ENCODE measurements at regions not wholly inside any gene's neighbourhood (a gene's known extent, or its start where the extent isn't known, plus 50 kb on each side); places are given as distances from the start of the nearest gene placed in this dataset.
A peak's percentile ranks its signal among the peaks of the same experiment; 100 is the strongest.

- DNase-seq (ENCODE audit: low spot score): peak; percentile 60
- Mint-ChIP-seq H3K27me3 (ENCODE audit: low read depth) (no peaks in the 10 kb centered on the region), H3K4me1 (ENCODE audit: low read depth) (peaks cover 13% of the 10 kb centered on the region), H3K27ac (ENCODE audit: unreplicated experiment) (no peak overlapping the region), H3K9me3 (ENCODE audit: low read depth) (peaks cover 13% of the 10 kb centered on the region), H3K4me3 (ENCODE audit: unreplicated experiment) (no peak overlapping the region), H3K36me3 (ENCODE audit: low read depth) (peaks cover 17% of the 10 kb centered on the region)
- TF ChIP-seq CTCF (IDR thresholded peaks at IDR 0.05): no peak
Observed at GRCh38 chr2:120853306-120854013, 117.8 kb downstream of the GLI2 start.

GRCh38 chr2:120854014-120854620, 118.4 kb downstream of the GLI2 start:
- TF ChIP-seq CTCF (IDR thresholded peaks at IDR 0.05): no peak
- DNase-seq (ENCODE audit: low spot score): peak; percentile 67
- H3K4me3 Mint-ChIP-seq (ENCODE audit: unreplicated experiment): no peak overlapping the region
- no peak overlapping the region for H3K27ac Mint-ChIP-seq (ENCODE audit: unreplicated experiment)
- no peaks in the 10 kb centered on the region for H3K27me3 Mint-ChIP-seq (ENCODE audit: low read depth)
- peaks cover 13% of the 10 kb centered on the region for H3K4me1 Mint-ChIP-seq (ENCODE audit: low read depth)
- H3K9me3 Mint-ChIP-seq (ENCODE audit: low read depth): peaks cover 8% of the 10 kb centered on the region
- H3K36me3 Mint-ChIP-seq (ENCODE audit: low read depth): peaks cover 12% of the 10 kb centered on the region

GRCh38 chr2:120854766-120855530, 119.3 kb downstream of the GLI2 start:
- Mint-ChIP-seq H3K4me3 (ENCODE audit: unreplicated experiment) (no peak overlapping the region), H3K4me1 (ENCODE audit: low read depth) (peaks cover 13% of the 10 kb centered on the region), H3K27me3 (ENCODE audit: low read depth) (no peaks in the 10 kb centered on the region), H3K27ac (ENCODE audit: unreplicated experiment) (no peak overlapping the region), H3K36me3 (ENCODE audit: low read depth) (peaks cover 4% of the 10 kb centered on the region), H3K9me3 (ENCODE audit: low read depth) (peaks cover under 1% of the 10 kb centered on the region)
- no peak for TF ChIP-seq CTCF (IDR thresholded peaks at IDR 0.05)
- peak; percentile 66 for DNase-seq (ENCODE audit: low spot score)

- Mint-ChIP-seq H3K27ac (ENCODE audit: unreplicated experiment) (no peak overlapping the region), H3K27me3 (ENCODE audit: low read depth) (no peaks in the 10 kb centered on the region), H3K4me3 (ENCODE audit: unreplicated experiment) (no peak overlapping the region), H3K4me1 (ENCODE audit: low read depth) (peaks cover 13% of the 10 kb centered on the region), H3K36me3 (ENCODE audit: low read depth) (no peaks in the 10 kb centered on the region), H3K9me3 (ENCODE audit: low read depth) (no peaks in the 10 kb centered on the region)
- DNase-seq (ENCODE audit: low spot score): no peak
- TF ChIP-seq CTCF (IDR thresholded peaks at IDR 0.05): no peak
Observed at GRCh38 chr2:120855855-120856405, 120.3 kb downstream of the GLI2 start.

GRCh38 chr2:120856421-120856862, 120.8 kb downstream of the GLI2 start:
- H3K4me3 Mint-ChIP-seq (ENCODE audit: unreplicated experiment): no peak overlapping the region
- no peaks in the 10 kb centered on the region for H3K27me3 Mint-ChIP-seq (ENCODE audit: low read depth)
- no peaks in the 10 kb centered on the region for H3K9me3 Mint-ChIP-seq (ENCODE audit: low read depth)
- TF ChIP-seq CTCF (IDR thresholded peaks at IDR 0.05): peak; percentile 66
- peak; percentile 64 for DNase-seq (ENCODE audit: low spot score)
- peak overlapping the region; percentile 42 for H3K27ac Mint-ChIP-seq (ENCODE audit: unreplicated experiment)
- H3K36me3 Mint-ChIP-seq (ENCODE audit: low read depth): no peaks in the 10 kb centered on the region
- H3K4me1 Mint-ChIP-seq (ENCODE audit: low read depth): peaks cover 17% of the 10 kb centered on the region
